HG03103 (cell line): ENCODE measurements at regions not wholly inside any gene's neighbourhood (a gene's known extent, or its start where the extent isn't known, plus 50 kb on each side); places are given as distances from the start of the nearest gene placed in this dataset.
"Not testable (repeated sequence)": the region's sequence is repeated elsewhere in the genome, so short reads cannot be mapped to it uniquely, and the experiment has no call there.

Experiments
- ATAC-seq: cut with Tn5 transposase; IDR thresholded peaks from one replicate; pipeline ENCODE4 v1.9.1; 2021; ENCODE audit warnings: low read depth; ENCODE audit not compliant: unreplicated experiment

- ATAC-seq, result no peak
Observed at GRCh38 chr5:25570067-25570583, 925.3 kb upstream of the CDH10 start.

- no peak for ATAC-seq
Observed at GRCh38 chr5:25568989-25569625, 924.3 kb upstream of the CDH10 start.

- no peak for ATAC-seq
Observed at GRCh38 chr5:25568294-25568693, 923.5 kb upstream of the CDH10 start.

GRCh38 chr5:25567881-25568280 is 923.1 kb upstream of the CDH10 start:
- ATAC-seq, result no peak

GRCh38 chr5:25562656-25563055 is 917.9 kb upstream of the CDH10 start:
- no peak for ATAC-seq

GRCh38 chr5:25554077-25554476 is 909.3 kb upstream of the CDH10 start:
- no peak for ATAC-seq

GRCh38 chr5:25552871-25553481 is 908.2 kb upstream of the CDH10 start:
- no peak for ATAC-seq

GRCh38 chr5:25550793-25551192 is 906.0 kb upstream of the CDH10 start:
- ATAC-seq, result no peak

GRCh38 chr5:25544652-25545249 is 900.0 kb upstream of the CDH10 start:
- ATAC-seq, result peak; percentile 52

GRCh38 chr5:25540628-25541027 is 895.9 kb upstream of the CDH10 start:
- no peak for ATAC-seq

GRCh38 chr5:25539536-25539935 is 894.8 kb upstream of the CDH10 start:
- ATAC-seq, result no peak

- not testable (repeated sequence) for ATAC-seq
Observed at GRCh38 chr5:25536461-25536860, 891.7 kb upstream of the CDH10 start.

- ATAC-seq, result no peak
Observed at GRCh38 chr5:25516141-25516540, 871.4 kb upstream of the CDH10 start.

GRCh38 chr5:25515525-25515924 is 870.7 kb upstream of the CDH10 start:
- no peak for ATAC-seq

- not testable (repeated sequence) for ATAC-seq
Observed at GRCh38 chr5:25510692-25511091, 865.9 kb upstream of the CDH10 start.

GRCh38 chr5:25508011-25508410 is 863.2 kb upstream of the CDH10 start:
- not testable (repeated sequence) for ATAC-seq

GRCh38 chr5:25500635-25501034 is 855.9 kb upstream of the CDH10 start:
- no peak for ATAC-seq

- ATAC-seq, result no peak
Observed at GRCh38 chr5:25489834-25490538, 845.2 kb upstream of the CDH10 start.

- no peak for ATAC-seq
Observed at GRCh38 chr5:25488119-25488518, 843.3 kb upstream of the CDH10 start.

GRCh38 chr5:25484391-25484790 is 839.6 kb upstream of the CDH10 start:
- no peak for ATAC-seq

GRCh38 chr5:25481463-25481862 is 836.7 kb upstream of the CDH10 start:
- no peak for ATAC-seq
